Choroid plexus epithelial cell (primary cell): ENCODE measurements at regions not wholly inside any gene's neighbourhood (a gene's known extent, or its start where the extent isn't known, plus 50 kb on each side); places are given as distances from the start of the nearest gene placed in this dataset.

Experiments used
- DNase-seq: peaks from one replicate; pipeline ENCODE4 v3.0.0-alpha.2; 2010; ENCODE audit warnings: low read depth
- H3K4me3 ChIP-seq: 2 replicates; pipeline ENCODE4 v1.5.1; 2011; ENCODE audit warnings: low read depth, mild to moderate bottlenecking, control low read depth, low read length, moderate library complexity
- TF ChIP-seq, protein P1 (sequence below): conservative IDR thresholded peaks from 2 replicates; pipeline ENCODE4 v1.5.1; 2011; ENCODE audit warnings: low read depth, mild to moderate bottlenecking, control low read depth, inconsistent platforms, low read length, moderate library complexity

DNA sequence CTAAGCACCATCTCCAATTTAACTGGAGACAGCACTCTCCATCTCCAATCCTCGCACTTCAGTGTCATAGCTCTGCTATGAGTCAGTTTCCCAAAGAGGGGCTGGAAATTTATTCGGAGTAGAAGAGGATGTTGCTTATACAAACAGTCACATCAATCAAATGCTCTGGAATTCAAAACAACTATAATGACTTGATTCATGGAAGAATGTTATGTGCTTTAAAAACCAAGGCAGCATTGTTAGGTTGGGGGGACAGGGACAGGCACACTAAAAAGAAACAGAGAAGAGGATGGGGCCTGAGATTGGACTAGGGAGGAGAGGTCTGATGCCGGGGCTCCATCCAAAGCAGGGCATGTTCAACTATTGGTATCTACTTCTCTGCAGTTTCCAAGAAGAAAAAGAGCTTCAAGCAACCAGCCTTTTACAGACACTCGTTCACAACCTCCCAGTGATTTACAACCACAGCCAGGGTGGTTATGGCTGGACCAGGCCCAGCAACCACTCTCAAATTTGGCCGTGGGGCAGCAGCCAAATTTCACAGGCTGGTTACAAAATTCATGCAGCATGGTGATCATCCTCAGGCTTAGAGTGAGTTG, 117.5 kb upstream of the ZNF366 start:
- no peak overlapping the region for H3K4me3 ChIP-seq
- DNase-seq: peak; percentile 50
- TF ChIP-seq, protein P1, sequence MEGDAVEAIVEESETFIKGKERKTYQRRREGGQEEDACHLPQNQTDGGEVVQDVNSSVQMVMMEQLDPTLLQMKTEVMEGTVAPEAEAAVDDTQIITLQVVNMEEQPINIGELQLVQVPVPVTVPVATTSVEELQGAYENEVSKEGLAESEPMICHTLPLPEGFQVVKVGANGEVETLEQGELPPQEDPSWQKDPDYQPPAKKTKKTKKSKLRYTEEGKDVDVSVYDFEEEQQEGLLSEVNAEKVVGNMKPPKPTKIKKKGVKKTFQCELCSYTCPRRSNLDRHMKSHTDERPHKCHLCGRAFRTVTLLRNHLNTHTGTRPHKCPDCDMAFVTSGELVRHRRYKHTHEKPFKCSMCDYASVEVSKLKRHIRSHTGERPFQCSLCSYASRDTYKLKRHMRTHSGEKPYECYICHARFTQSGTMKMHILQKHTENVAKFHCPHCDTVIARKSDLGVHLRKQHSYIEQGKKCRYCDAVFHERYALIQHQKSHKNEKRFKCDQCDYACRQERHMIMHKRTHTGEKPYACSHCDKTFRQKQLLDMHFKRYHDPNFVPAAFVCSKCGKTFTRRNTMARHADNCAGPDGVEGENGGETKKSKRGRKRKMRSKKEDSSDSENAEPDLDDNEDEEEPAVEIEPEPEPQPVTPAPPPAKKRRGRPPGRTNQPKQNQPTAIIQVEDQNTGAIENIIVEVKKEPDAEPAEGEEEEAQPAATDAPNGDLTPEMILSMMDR: no peak

DNA sequence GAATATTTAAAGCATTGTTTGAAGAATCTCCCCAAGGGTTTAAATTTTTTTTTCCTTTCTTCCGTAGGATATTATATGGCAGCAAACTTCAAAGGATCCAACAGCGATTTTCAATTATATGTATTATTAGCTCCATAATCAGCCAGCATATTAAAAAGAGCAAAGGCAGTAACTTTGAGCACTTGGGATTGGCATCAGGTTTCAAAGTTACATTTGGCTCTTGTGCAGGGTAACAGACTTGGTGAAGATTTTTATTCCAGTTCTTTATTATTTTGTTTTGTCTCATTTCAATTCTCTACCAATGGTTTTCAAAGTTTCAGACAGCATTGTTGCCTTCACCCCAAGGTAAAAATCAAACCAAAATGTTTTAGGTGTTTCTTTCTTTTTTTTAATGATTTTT, 116.7 kb upstream of the ZNF366 start:
- DNase-seq: no peak
- TF ChIP-seq, protein P1: no peak
- H3K4me3 ChIP-seq: no peak overlapping the region

DNA sequence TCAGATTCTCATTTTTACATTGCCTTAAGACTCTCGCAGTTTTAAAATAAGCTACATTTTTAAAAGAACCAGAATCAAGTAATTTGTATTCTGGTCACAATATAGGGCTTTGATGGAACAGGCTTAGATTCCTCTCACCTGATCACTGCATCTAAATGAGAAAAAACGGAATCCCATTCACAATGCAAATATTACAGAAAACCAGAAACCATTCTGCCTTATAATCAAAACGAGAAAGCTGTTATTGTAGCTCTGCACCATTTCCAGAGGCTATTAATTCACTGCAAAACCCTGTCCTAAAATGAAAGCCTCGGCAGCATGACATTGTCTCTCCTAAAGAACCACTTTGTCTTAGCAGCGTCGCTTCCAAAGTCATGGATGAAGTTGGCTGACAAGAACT, 116.1 kb upstream of the ZNF366 start:
- TF ChIP-seq, protein P1: no peak
- H3K4me3 ChIP-seq: no peak overlapping the region
- DNase-seq: no peak

DNA sequence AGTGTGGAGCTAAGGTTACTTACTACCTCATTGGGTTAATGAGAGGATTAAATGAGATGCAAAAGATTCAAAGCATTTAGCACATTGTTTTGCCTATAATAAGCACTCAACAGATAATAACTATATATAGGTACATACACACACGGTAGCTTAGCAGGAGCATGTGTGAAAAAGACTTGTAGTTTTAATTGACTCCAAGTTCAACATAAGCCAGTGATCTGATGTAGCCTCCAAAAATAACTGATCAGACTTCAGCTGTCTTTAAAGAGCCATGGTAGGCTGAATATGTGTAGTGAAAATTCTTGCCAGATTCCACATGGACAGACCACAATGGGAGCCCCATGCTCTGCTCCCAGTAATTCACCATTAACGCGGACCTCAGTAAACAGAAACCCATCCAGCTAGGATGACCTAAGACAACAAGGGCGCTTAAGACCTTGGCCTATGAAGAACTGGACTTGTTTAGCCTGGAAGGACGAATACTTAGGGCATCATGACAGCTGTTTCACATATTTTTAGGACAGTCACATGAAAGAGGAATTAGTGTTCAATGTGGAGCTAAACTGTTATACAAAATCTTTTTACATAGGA, 115.1 kb upstream of the ZNF366 start:
- TF ChIP-seq, protein P1: no peak
- H3K4me3 ChIP-seq: no peak overlapping the region
- no peak for DNase-seq

DNA sequence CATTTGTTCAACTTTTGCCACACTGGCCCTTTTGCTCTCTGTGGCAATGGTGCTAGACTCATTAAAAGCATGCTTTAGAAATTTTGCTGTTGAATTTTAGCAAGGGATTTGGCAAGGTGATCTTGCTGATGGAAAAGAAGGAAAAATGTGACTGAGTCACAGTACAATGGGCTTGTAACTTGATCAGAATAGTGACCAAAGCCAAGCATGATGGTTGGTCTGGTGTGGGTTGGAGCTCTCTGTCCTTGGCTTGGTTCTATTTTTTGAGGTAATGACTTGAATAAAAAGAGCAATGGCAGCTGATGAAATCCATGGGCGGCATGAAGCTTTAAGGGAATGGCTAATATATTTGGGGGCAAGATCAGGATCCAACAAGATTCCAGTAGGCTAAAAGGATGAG, 114.4 kb upstream of the ZNF366 start:
- no peak for DNase-seq
- H3K4me3 ChIP-seq: no peak overlapping the region
- TF ChIP-seq, protein P1: no peak

DNA sequence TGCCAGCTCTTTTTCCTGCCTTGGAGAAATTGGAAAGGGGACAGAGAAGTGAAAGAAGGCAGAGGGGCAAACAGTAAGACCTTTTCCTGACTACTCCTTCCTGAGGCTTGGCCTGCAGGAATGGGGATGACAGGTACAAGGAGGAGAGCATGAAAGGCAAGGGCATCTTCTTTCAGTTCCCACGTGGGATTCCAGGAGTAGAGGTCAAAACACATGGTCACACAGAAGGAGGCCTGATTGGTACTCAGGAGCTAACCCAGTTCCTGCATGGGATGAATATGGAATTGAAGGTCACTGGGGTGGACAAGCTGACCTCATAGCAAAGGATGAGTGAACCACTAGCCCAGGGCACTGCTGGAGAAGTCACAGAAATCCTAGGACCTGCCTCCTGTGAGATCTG, 112.5 kb upstream of the ZNF366 start:
- TF ChIP-seq, protein P1: no peak
- no peak overlapping the region for H3K4me3 ChIP-seq
- DNase-seq: no peak

DNA sequence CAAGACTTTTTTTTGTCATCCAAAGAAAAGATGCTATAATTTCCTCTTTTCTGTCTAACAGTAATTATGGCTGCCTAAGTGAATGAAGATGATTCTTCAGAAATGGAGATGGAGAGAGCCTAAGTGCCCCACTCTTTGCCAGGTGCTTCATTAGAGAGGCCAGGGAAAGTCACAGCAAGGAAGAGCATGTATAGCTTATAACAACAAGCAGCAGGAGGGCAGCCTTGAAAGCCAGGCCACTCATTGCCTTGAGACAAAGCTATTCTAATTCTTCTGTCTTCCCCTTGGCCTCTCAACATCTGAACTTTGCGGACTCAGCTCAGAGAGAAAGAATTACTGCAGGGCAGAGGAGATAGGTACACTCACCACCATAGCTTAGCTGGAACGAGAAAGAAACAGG, 112.0 kb upstream of the ZNF366 start:
- DNase-seq: no peak
- H3K4me3 ChIP-seq: no peak overlapping the region
- TF ChIP-seq, protein P1: no peak
